ENCODE measurements at regions not wholly inside any gene's neighbourhood (a gene's known extent, or its start where the extent isn't known, plus 50 kb on each side); places are given as distances from the start of the nearest gene placed in this dataset.

DNA sequence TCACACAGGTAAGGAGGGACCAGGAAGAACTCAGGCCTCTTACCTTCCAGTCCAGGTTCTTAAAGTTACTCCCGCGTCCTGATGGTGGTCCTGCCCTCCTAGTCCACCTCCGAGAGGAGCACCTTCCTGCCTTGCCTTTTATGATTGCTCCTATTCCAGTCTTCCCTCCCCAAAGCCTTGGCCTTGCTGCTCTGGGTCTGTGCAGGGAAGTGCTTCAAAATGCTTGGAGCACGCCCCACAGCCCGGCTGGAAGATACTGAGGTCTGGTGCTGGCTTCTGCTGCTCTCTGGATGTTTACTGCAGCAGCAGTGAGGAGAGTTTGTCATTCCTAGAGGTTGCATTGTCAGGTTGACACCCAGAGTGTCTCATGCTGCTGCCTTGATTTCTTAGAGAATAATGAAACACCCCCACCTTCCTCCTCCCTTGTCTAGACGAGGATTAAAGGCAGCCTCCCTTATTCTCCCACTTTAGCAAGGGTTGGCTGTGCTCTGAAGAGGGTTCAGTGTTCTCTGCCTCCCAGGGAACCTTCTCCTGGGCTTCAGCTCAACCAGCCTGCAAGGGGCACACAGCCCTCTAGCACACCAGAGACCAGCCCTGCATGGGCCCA, 142.2 kb upstream of the CACNA1E start:
- DNase-seq: no peak

DNA sequence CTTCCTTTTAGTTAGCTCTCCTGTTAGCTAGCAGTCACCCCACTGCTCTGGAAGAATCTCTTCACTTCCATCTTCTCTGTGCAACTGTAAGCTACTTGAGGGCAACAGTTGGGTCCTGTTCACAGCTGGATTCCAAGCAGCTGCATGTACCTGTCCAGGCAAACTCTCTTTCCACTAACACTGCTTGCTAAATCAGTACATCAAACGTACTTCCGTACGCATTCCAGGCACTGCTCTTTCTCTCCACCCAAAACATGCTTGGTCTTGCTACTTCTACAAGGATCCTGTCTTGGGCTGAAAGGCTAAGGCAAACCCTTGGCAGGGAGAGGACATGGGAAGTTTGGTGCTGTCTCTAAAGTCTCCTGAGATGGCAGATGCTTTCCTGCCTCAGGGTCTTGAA, 139.2 kb upstream of the CACNA1E start:
- DNase-seq: no peak

DNA sequence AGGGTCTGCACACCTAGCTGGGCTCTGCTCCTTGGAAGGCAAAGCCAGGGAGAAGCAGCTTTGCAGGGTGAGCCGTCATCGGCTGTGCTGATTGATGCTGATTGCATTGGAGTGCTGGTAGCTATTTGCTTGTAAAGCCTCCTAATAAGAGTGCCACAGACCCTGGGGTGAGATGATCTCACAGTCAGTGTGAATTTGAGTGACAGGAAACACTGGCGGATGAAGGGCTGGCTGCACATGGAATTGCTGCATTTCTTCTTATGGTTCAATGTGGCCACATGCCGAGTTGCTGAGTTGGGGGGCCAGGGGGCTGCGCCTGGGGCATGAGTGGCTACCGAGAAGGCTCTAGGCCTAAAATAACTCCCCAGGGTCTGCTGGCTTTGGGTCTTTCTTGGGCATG, 138.2 kb upstream of the CACNA1E start:
- DNase-seq: no peak

DNA sequence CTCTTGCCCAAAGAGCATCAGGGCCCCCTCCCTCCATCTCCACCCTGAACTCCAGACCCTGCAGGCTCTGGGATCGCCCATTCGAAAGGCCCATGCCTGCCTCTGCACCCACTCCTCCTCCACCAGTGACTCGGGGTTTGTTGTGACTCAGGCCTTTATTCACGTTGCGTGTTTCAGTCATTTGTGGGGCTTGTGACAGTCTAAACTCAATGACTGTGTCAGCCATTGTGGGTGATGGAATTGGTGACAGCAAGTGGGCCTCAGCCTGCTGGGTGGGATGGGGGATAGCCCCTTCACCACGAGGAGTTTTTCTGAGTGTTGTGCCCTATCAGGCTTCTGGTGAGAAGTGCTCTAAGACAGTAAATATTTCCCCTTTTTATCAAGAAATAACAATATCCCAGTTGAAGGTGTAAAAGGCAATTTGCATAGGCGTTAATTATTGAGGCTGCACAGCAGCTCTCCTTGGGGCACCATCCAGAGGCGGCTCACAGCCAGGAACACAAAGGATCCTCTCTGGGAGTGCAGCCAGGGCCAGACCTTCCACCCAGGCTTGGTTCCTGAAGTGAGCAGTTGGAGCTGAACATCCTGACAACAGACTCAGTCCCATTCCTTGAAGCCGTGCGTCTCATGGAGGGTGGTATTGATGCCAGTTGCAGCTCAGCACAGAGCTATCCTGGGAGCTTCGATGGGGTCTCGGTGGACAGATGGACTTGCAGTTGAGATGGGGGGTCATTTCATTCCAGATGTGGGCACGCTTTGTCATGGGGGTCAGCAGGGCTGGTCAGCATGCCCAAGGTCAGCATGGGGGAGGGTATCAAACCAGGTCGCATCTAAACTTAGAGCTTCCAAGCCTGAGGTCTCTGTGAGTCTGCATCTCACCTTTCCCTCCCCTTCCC, 135.6 kb upstream of the CACNA1E start:
- DNase-seq: no peak

DNA sequence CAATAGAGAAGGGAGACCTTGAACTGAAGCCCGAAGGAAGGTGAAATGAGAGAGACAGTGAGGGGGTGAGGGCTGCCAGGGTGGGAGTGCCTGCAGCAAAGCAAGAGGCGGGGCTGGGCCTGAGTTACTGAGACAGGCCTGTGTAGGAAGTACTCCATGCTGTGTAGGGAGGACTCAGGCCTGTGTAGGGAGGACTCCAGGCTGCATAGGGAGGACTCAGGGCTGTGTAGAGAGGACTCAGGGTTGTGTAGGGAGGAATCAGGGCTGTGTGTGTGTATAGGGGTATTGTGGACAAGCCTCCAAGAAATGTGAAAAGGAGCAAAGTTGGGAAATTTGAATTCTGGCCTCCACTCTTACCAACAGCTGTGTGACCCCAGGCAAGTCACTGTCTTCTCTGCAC, 133.8 kb upstream of the CACNA1E start:
- no peak for DNase-seq

DNA sequence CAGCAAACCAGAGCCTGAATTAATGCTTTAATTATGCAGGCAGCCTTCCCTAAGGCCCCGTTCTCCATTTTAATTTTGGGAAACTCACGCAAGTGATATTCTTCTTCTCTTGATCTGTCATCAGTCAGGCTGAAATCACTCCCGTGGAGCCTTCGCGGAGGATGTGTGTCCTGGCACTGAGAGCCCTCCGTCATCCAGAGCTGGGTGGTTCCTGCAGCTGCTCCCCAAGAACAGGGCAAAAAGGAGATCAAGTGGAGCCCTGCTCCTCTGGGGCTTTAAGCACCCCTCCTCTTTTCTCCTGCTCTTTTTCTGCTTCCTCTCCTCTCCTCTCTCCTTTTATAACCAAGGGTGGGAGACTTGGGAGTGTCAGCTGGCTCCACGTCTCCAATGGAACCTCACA, 133.2 kb upstream of the CACNA1E start:
- DNase-seq: no peak

DNA sequence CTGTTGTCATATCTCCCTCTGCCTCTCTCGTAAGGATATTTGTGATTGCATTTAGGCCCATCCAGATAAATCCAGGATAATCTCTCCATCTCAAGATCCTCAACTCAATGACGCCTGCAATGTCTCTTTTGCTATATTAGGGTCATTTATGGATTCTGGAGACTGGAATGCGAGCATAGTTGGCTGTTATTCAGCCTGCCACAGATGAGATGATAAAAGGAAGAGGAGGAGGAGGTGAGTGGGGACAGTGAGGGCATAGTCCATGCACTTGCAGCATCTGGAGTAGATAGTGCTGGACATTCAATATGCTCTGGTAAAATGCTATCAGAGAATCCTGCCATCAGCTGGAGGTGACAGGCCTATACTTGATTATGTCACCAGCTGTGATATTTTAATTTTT, 131.6 kb upstream of the CACNA1E start:
- DNase-seq: no peak

DNA sequence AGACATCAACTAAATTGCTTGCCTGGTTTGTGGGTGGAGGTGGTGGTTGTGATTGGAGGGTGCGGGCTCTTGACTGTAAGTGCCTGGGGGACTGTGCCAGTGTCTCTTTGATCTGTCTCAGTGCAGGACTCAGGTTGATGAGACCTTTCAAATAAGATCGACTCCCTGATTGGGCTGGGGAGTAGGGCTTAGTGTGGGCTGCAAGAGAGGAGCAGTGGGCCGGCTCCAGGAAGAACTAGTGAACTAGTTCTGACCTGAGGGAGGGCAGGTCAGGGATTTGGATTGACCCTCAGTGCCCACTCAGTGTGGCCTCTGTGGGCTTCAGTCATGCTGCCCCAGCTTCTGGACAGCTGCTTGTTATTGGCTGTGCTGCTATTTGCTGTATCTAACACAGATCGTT, 130.6 kb upstream of the CACNA1E start:
- no peak for DNase-seq

DNA sequence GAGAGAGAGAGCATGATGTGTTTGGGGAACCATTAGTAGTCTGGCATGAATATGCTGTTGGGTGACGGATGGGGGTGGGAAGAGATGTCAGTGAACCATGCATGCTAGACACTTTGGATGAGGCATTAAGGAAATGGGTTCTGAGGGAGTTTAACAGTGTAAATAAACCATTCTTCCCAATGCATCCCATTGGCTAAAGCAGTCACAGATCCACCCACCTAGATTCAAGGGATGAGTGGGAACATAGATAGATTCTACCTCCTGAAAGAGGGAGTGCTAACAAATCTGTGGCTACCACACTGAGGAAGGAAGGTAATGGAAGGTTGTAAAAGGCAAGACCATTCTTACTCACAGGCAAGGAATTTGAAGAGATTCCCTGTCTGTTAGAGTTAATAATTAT, 129.8 kb upstream of the CACNA1E start:
- no peak for DNase-seq

DNA sequence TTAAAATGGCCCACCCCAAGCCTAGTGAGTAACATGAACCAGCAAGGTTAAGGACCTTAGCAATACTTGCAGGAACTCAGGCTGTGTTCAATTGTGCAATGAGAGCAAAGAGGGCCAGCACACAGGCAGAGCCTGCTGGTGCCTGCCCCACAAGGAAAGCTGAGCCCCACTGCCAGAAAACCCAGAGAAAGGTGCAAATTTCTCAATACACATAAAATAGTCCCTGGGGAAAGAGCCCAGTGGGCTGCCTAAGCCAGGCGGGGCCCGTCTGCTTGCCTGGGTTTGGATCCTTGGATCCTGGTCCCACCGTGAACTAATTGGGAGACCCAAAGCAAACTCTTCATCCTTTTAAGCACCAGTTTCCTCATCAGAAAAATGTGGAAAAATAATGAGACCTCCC, 128.5 kb upstream of the CACNA1E start:
- DNase-seq: no peak

DNA sequence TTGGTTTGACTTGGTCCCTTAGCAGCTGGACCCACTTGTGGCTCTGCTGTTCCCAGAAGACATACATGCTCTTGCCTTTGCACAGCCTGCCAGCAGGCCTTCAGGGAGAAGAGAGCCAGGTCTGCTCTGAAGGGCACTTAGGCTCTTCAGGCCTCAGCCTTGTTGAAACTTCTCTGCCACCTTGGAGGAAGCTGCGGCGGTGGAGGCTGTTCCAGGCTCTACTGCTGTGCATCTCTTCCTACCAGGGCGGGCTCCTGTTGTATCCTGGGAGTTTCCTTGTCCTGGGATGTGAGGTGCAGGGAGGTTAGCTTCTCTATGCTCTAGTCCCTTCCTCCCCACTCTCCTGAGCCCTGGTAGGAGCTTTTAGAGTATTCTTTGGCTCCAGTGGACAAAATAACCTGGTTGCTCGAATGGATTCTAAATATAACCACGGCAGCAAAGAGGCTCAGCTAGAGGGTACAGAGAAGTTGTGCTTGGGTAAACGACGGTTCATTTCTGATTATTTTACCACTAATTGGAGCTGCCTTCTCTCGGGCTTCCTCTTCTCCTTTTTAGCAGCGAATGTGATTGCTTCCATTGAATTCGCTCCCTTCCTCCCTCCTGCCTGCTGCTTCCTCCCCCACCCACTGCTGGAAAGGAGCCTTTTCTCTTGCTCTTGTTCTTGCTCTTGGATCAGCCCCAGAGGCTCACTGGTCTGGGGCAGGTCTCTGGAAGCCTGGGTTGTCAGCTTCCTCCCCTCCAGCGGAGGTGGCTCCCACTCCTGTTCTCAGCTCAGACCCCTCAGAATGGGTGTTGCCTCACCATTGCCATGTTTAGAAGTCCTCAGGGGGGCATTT, 126.6 kb upstream of the CACNA1E start:
- no peak for DNase-seq

DNA sequence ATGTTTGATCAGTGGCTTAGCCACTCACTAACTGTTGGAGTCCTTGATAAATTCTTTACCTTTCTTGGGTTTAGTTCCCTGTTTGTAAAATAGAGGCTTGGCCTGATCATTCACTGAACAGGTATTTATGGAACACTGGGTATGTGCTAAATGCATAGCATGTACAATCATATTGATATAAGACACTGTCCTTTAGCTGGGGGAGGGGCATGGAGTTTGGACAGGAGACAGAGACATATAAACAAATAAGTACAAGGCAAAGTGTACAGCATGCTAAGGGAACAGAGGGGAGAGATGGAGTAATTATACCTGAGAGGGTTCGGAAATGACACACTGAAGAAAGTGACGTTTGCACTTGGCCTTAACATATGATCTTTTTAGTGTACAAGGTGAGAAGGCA, 124.3 kb upstream of the CACNA1E start:
- no peak for DNase-seq

DNA sequence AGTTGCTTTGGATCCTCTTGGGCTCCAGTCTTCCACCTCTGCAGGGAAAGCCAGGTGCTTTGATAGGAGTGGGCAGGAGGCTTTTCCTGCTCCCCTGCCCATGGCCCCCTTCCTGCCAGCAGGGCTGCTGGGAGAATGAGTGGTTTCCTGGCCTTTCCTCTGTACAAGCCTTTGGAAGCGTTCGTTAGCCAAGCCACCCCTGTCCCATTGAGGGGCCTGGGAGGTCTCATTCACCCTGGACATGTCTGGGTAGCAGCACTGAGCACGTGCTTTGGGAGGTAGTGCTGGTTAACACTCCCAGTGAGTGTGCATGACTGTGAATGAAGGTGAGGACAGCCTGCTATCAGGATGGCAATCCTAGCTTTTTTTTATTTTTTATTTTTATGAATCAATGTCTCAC, 118.5 kb upstream of the CACNA1E start:
- DNase-seq: no peak

DNA sequence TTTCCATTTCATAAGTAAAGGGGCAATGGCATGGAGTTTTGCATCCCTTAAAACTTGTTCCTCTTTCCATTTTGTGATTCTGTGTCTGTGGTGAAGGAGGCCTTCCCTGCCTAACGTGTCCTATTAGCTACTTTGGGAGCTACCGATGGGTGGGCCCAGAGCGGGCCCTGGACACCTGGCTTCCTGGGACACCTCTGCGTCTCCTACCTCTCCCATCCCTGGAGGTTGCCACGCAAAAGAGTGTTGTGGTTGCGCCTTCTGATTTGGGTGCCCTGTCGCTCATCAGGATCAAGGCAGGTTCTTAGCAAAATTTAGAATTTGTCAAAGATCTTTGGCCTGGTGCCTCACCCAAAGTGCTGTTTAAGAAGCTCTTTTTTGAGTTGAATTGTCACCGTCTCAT, 116.4 kb upstream of the CACNA1E start:
- no peak for DNase-seq

DNA sequence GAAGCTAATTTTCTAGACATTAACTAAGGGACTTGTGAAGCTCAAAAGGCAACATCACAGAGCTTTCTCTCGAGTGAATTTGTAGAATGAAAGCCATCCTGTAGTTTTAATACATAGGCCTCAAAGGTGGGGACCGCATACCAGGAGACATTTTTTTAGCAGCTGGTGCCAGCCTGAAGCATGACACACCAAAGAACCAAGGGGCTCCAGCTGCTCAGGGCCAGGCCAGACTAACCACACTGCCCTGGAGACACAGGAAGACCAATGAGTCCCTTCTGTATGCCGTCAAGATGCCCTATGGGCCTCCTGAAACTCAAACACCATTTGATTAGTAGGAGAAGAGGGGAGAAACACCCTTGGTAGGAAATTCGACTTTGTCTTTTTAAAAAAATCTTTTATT, 113.9 kb upstream of the CACNA1E start:
- no peak for DNase-seq

DNA sequence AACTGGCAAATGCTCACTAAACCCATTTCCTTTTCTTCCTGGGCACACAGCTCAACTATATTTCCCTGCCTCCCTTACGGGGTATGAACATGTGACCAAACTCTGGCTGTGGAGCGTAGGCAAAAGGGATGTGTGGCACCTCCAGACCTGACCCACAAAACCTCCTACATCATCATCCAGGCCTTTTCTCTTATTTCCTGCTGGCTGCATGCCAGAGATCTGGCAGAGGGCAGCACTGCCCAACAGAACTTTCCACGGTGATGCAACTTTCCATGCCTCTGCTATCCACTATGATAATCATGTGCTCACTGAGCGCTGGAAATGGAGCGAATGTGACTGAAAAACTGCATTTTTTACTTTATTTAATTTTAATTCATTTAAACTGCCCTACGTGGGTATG, 99.6 kb upstream of the CACNA1E start:
- DNase-seq: no peak

DNA sequence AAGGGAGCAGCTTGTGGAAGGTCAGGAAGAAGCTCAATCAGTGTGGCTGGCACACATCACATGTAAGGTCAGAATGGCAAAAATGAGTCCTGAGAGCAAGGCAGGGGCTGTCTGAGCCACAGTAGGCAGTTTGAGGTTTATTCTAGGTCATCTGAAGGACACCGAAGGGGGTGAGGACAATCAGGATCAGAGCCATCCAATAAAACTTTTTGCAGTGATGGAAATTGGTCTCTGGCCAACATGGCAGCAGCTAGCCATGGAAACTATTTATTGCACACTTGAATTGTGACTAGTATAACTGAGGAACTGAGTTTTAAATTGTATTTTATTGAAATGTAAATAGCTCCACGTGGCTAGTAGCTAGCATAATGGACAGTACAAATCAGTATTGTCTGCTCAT, 97.0 kb upstream of the CACNA1E start:
- DNase-seq: no peak

DNA sequence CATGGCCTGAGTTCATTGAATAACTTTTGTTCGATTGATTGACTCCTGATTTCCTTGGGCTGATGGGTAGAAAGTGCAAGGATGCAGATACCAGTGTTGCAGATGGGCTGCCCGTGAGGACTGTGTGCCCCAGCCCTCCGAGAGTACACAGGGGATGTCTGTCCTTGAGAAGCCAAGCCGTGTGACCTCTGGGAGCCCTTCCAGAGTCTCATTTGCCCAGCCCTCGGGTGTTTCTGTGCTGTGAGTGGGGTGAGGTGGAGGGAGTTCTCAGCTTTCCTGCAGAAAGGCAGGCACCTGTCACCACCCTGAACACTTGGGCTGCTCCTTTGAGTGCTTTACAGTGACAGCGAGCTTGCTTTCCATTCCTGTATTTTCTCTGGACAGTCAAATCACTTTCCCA, 96.4 kb upstream of the CACNA1E start:
- DNase-seq: no peak

DNA sequence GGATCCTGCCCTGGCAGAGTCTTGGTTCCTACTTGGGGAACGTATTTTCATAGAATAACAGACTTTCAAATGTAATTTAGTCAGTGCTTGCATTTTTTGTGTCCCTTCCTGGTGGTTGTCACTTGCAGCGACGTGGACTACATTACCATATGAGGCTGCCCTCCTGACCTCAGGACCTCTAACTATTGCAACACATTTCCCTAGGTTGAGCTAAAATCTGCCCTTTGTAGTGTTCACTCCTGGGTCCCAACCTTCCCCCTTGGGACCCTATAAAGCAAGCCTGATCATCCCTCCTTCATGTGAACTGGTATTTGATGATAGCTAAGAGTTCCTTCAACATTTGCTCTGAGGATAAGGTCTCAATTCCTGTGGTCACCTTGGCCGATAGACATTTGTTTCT, 95.6 kb upstream of the CACNA1E start:
- DNase-seq: no peak

DNA sequence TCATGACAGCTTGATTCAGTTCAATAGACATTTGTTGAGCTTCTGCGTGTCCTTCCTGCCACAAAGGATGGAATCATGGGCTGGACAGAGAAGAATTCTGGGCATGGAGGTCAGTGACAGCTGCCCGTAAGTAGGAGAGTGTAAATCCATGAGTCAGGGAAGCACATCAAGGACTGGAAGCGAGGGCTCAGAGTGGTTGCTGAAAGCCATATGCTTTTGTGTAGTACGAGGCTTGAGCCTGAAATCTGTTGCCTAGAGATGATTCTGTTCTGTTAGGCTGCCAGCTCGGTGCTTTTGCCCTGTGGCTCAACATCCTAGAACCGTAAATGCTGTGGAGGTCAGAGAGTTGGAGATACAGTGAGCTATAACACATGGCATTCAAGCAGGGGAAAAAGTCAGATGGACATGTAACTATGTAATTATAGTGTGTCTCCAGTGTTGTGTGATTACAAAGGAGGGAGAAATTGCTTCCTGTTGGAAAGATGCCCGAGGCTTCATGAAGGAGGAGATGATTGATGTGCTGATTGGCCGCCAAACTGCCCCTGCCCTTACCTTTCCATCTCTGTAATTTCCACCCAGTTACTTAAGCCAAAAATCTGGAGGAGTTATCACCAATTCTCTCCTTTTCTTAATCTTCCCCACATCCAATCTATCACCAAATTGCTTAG, 92.8 kb upstream of the CACNA1E start:
- no peak for DNase-seq

DNA sequence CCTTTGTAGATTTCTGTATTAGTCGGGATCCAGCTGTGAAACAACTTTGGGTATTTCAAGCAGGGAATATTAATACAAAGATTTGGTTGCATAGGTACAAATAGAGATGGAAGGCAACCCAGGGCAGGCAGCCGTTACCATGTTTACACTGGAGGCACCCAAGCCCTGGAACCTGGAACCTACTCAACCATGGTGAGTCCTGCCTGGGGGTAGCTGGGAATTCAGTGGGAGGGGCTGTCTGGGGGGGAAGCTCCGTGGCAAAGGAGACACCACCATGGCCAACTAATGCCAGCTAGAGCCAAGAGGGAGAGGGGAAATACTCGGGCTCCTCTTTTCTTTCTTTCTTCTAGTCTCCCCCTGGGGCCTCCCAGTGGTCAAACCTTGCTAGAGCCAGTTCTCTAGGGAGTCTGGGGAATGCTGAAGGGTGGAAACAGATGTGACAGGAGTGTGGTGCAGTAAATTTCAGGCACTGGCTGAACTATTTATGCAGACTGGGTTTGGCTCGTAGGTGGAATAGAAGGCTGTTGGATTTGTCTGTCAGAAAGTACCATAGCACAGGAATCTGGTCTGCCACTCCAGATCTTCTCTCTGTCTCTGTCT, 91.9 kb upstream of the CACNA1E start:
- DNase-seq: no peak

DNA sequence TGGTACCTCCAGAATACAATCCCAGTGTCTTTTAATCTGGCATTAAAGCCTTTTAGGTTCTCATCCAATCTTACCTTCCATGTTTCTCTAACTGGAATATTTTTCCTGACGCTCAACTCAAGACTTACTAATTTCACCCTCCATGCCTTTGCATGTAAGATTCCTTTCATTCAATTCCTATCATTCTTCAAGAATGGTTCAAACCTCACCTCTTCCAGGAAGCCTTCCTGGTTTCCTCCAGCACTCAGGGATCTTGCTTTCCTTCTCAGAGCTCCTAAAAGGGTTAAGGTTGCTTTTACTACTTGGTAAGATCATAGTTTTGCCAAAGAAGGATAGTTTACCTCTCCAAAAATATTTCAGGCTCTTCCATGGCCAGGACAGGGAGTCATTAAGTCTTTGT, 91.2 kb upstream of the CACNA1E start:
- DNase-seq: no peak
